GM23338 (cell line): ENCODE measurements at regions not wholly inside any gene's neighbourhood (a gene's known extent, or its start where the extent isn't known, plus 50 kb on each side); places are given as distances from the start of the nearest gene placed in this dataset.

ENCODE experiments used
- ATAC-seq: fragments of 200-7000 bp; cut with Tn5 transposase; 3 replicates; pipeline ENCODE4 v1.9.1; 2020
- DNase-seq: peaks from one replicate; pipeline ENCODE4 v3.0.0-alpha.2; 2015; ENCODE audit warnings: low spot score
- H2AFZ ChIP-seq: fragments of 200-600 bp; sonication (generic); 2 replicates; pipeline ENCODE4 v1.8.0; 2016; ENCODE audit warnings: antibody characterized with exemption, mild to moderate bottlenecking, moderate library complexity
- H3F3A ChIP-seq: fragments of 200-600 bp; sonication (generic); replicated peaks from 2 replicates; pipeline ENCODE4 v1.8.0; 2017; ENCODE audit warnings: antibody characterized with exemption, mixed run types, low read depth
- H3K27ac ChIP-seq: fragments of 200-600 bp; sonication (generic); 2 replicates; pipeline ENCODE4 v1.6.1; 2016; ENCODE audit warnings: low read depth
- H3K27me3 ChIP-seq: fragments of 200-600 bp; sonication (generic); 2 replicates; pipeline ENCODE4 v1.8.0; 2016; ENCODE audit warnings: mild to moderate bottlenecking, mixed run types, moderate library complexity; ENCODE audit not compliant: insufficient read depth
- H3K36me3 ChIP-seq: fragments of 200-600 bp; sonication (generic); 2 replicates; pipeline ENCODE4 v1.8.0; 2016; ENCODE audit warnings: mild to moderate bottlenecking; ENCODE audit not compliant: insufficient read depth
- H3K4me1 ChIP-seq: fragments of 200-600 bp; sonication (generic); 2 replicates; pipeline ENCODE4 v1.8.0; 2016; ENCODE audit warnings: mild to moderate bottlenecking, moderate library complexity; ENCODE audit not compliant: insufficient read depth
- H3K4me2 ChIP-seq: fragments of 200-600 bp; sonication (generic); 2 replicates; pipeline ENCODE4 v1.7.1; 2017; ENCODE audit warnings: mixed run types
- H3K4me3 ChIP-seq: fragments of 200-600 bp; sonication (generic); 2 replicates; pipeline ENCODE4 v1.6.1; 2016; ENCODE audit warnings: mixed run types
- H3K79me2 ChIP-seq: fragments of 200-600 bp; sonication (generic); replicated peaks from 2 replicates; pipeline ENCODE4 v1.8.0; 2017; ENCODE audit warnings: mild to moderate bottlenecking; ENCODE audit not compliant: insufficient read depth
- H3K9me2 ChIP-seq: fragments of 200-600 bp; sonication (generic); 2 replicates; pipeline ENCODE4 v1.8.0; 2017; ENCODE audit not compliant: insufficient read depth
- H4K20me1 ChIP-seq: fragments of 200-600 bp; sonication (generic); replicated peaks from 2 replicates; pipeline ENCODE4 v1.8.0; 2017; ENCODE audit warnings: mild to moderate bottlenecking; ENCODE audit not compliant: insufficient read depth
- H3K27ac Mint-ChIP-seq: 2 replicates; pipeline ENCODE4 v1.8.0; 2020; ENCODE audit warnings: inconsistent platforms, mild to moderate bottlenecking, moderate library complexity, mixed read lengths
- H3K27me3 Mint-ChIP-seq: 3 replicates; pipeline ENCODE4 v1.8.0; 2022; ENCODE audit warnings: low read depth, mild to moderate bottlenecking, moderate library complexity, mixed read lengths, inconsistent platforms; ENCODE audit not compliant: insufficient read depth, poor library complexity
- H3K36me3 Mint-ChIP-seq: 3 replicates; pipeline ENCODE4 v1.8.0; 2021; ENCODE audit warnings: low read depth, mild to moderate bottlenecking, inconsistent platforms, moderate library complexity, mixed read lengths
- H3K4me1 Mint-ChIP-seq: 3 replicates; pipeline ENCODE4 v1.8.0; 2020; ENCODE audit warnings: mild to moderate bottlenecking, inconsistent platforms, mixed read lengths
- H3K4me3 Mint-ChIP-seq: 3 replicates; pipeline ENCODE4 v1.8.0; 2021; ENCODE audit warnings: moderate library complexity, mild to moderate bottlenecking, inconsistent platforms, mixed read lengths
- H3K9me3 Mint-ChIP-seq: 3 replicates; pipeline ENCODE4 v1.8.0; 2020; ENCODE audit warnings: moderate library complexity, mild to moderate bottlenecking, inconsistent platforms, mixed read lengths
- JUNB ChIP-seq: IDR thresholded peaks from one replicate; pipeline ENCODE4 v1.6.1; 2016; ENCODE audit warnings: antibody characterized with exemption; ENCODE audit not compliant: unreplicated experiment
- STAT1 ChIP-seq: IDR thresholded peaks from one replicate; pipeline ENCODE4 v1.6.1; 2016; ENCODE audit warnings: antibody characterized with exemption; ENCODE audit not compliant: unreplicated experiment
- ZNF114 ChIP-seq: fragments of 250-450 bp; sonication (Bioruptor Pico); IDR thresholded peaks from 2 replicates; pipeline ENCODE4 v1.5.0; 2020; ENCODE audit warnings: mild to moderate bottlenecking, moderate library complexity
- ZNF462 ChIP-seq: fragments of 250-450 bp; sonication (Bioruptor Pico); IDR thresholded peaks from 2 replicates; pipeline ENCODE4 v1.5.0; 2020; ENCODE audit warnings: mild to moderate bottlenecking, moderate library complexity
- TF ChIP-seq, protein P1 (sequence below): IDR thresholded peaks from 2 replicates; pipeline ENCODE4 v1.6.1; 2016; ENCODE audit warnings: antibody characterized with exemption
- TF ChIP-seq, protein P2 (sequence below): IDR thresholded peaks from one replicate; pipeline ENCODE4 v1.6.1; 2018; ENCODE audit warnings: antibody characterized with exemption; ENCODE audit not compliant: unreplicated experiment
- TF ChIP-seq, protein P3 (sequence below), 2 experiments: fragments of 200-600 bp in 1 of 2; sonication (generic) in 1 of 2; conservative IDR thresholded peaks; 2 replicates each; pipeline versions ENCODE4 v1.5.1 to v1.6.1; 2016 to 2017; ENCODE audit warnings: antibody characterized with exemption in 2 of 2, low read depth in 2 of 2, mild to moderate bottlenecking in 2 of 2, moderate library complexity in 1 of 2

DNA sequence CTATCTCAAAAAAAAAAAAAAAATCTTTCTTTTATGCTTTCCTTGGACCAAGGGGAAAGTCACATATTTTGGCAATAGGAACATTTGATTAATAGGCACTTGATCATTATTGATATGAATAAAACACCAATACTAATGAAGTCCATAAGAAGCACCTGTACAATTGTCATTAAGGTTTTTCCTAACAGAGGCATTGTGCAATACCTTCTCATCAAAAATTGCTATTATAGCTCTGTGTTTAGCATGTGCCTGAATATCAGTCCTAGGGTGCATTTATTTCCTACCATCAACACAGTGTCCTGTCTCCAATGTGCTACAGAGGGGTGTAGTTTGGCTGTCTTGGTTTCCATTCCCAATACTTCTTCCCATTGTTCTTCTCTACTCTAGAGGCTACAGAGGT is 483.8 kb upstream of the SPRED2 start:
- Histone ChIP-seq H3K27me3 (no peaks in the 10 kb centered on the region), H3K36me3 (no peaks in the 10 kb centered on the region), H3F3A (no peaks in the 10 kb centered on the region), H3K9me2 (no peaks in the 10 kb centered on the region), H3K27ac (no peak overlapping the region), H3K4me2 (no peak overlapping the region), H3K4me3 (no peak overlapping the region), H2AFZ (no peak overlapping the region), H3K4me1 (no peaks in the 10 kb centered on the region; the same call in 1 of the 2 replicates), H3K79me2 (no peaks in the 10 kb centered on the region), H4K20me1 (no peaks in the 10 kb centered on the region)
- H3K27me3 Mint-ChIP-seq = no peaks in the 10 kb centered on the region
- no peaks in the 10 kb centered on the region for H3K9me3 Mint-ChIP-seq
- H3K4me1 Mint-ChIP-seq = peaks cover 6% of the 10 kb centered on the region
- no peak overlapping the region for H3K4me3 Mint-ChIP-seq
- ATAC-seq = no peak
- H3K27ac Mint-ChIP-seq = no peak overlapping the region
- TF ChIP-seq JUNB (no peak), ZNF462 (CRISPR knock-in tag) (no peak)
- TF ChIP-seq, protein P1, sequence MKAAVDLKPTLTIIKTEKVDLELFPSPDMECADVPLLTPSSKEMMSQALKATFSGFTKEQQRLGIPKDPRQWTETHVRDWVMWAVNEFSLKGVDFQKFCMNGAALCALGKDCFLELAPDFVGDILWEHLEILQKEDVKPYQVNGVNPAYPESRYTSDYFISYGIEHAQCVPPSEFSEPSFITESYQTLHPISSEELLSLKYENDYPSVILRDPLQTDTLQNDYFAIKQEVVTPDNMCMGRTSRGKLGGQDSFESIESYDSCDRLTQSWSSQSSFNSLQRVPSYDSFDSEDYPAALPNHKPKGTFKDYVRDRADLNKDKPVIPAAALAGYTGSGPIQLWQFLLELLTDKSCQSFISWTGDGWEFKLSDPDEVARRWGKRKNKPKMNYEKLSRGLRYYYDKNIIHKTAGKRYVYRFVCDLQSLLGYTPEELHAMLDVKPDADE = no peak
- no peaks in the 10 kb centered on the region for H3K36me3 Mint-ChIP-seq
- DNase-seq = no peak

DNA sequence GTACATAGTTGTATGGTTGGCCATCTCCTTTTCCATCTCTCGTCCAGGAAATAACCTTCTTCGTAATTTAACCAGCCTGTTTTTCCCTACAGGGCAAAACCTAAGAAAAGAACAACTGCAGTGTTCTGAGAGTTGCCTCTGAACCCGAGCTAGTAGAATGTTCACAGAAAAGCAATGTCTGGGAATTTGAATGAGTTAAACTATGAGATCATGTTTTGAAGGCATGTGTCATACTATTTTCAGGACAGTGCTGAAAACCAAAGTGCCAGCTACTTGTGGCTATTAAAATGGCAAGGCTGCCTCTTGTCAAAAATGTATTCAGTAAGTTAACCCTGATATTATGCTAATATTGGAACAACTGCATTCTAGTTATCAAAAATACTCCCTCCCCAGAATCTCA is 482.9 kb upstream of the SPRED2 start:
- Mint-ChIP-seq H3K27ac (no peak overlapping the region), H3K4me3 (no peak overlapping the region), H3K27me3 (no peaks in the 10 kb centered on the region), H3K4me1 (peaks cover 6% of the 10 kb centered on the region), H3K9me3 (no peaks in the 10 kb centered on the region), H3K36me3 (no peaks in the 10 kb centered on the region)
- H3K4me1 ChIP-seq = no peaks in the 10 kb centered on the region; the same call in 1 of the 2 replicates
- H3K36me3 ChIP-seq = no peaks in the 10 kb centered on the region
- H3K4me3 ChIP-seq = no peak overlapping the region
- H3K9me2 ChIP-seq = no peaks in the 10 kb centered on the region
- H3K27ac ChIP-seq = no peak overlapping the region
- H2AFZ ChIP-seq = no peak overlapping the region
- no peak for TF ChIP-seq STAT1
- TF ChIP-seq, protein P1 = no peak
- TF ChIP-seq, protein P2, sequence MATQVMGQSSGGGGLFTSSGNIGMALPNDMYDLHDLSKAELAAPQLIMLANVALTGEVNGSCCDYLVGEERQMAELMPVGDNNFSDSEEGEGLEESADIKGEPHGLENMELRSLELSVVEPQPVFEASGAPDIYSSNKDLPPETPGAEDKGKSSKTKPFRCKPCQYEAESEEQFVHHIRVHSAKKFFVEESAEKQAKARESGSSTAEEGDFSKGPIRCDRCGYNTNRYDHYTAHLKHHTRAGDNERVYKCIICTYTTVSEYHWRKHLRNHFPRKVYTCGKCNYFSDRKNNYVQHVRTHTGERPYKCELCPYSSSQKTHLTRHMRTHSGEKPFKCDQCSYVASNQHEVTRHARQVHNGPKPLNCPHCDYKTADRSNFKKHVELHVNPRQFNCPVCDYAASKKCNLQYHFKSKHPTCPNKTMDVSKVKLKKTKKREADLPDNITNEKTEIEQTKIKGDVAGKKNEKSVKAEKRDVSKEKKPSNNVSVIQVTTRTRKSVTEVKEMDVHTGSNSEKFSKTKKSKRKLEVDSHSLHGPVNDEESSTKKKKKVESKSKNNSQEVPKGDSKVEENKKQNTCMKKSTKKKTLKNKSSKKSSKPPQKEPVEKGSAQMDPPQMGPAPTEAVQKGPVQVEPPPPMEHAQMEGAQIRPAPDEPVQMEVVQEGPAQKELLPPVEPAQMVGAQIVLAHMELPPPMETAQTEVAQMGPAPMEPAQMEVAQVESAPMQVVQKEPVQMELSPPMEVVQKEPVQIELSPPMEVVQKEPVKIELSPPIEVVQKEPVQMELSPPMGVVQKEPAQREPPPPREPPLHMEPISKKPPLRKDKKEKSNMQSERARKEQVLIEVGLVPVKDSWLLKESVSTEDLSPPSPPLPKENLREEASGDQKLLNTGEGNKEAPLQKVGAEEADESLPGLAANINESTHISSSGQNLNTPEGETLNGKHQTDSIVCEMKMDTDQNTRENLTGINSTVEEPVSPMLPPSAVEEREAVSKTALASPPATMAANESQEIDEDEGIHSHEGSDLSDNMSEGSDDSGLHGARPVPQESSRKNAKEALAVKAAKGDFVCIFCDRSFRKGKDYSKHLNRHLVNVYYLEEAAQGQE = no peak
- TF ChIP-seq, protein P3, sequence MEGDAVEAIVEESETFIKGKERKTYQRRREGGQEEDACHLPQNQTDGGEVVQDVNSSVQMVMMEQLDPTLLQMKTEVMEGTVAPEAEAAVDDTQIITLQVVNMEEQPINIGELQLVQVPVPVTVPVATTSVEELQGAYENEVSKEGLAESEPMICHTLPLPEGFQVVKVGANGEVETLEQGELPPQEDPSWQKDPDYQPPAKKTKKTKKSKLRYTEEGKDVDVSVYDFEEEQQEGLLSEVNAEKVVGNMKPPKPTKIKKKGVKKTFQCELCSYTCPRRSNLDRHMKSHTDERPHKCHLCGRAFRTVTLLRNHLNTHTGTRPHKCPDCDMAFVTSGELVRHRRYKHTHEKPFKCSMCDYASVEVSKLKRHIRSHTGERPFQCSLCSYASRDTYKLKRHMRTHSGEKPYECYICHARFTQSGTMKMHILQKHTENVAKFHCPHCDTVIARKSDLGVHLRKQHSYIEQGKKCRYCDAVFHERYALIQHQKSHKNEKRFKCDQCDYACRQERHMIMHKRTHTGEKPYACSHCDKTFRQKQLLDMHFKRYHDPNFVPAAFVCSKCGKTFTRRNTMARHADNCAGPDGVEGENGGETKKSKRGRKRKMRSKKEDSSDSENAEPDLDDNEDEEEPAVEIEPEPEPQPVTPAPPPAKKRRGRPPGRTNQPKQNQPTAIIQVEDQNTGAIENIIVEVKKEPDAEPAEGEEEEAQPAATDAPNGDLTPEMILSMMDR (conservative IDR thresholded peaks at IDR 0.05; ENCODE audit: low read depth in 2 of 2) = no peak
- no peak for TF ChIP-seq JUNB
- no peak for TF ChIP-seq ZNF114 (CRISPR knock-in tag)
- no peak overlapping the region for H3K4me2 ChIP-seq
- no peaks in the 10 kb centered on the region for H4K20me1 ChIP-seq
- no peaks in the 10 kb centered on the region for H3F3A ChIP-seq
- DNase-seq (no peak), ATAC-seq (no peak)
- H3K79me2 ChIP-seq = no peaks in the 10 kb centered on the region
- no peaks in the 10 kb centered on the region for H3K27me3 ChIP-seq
